HG03439 (cell line): ENCODE measurements at regions not wholly inside any gene's neighbourhood (a gene's known extent, or its start where the extent isn't known, plus 50 kb on each side); places are given as distances from the start of the nearest gene placed in this dataset.

Experiments used
- ATAC-seq: cut with Tn5 transposase; IDR thresholded peaks from one replicate; pipeline ENCODE4 v1.9.1; 2021; ENCODE audit warnings: mild to moderate bottlenecking, moderate library complexity; ENCODE audit not compliant: unreplicated experiment

GRCh38 chr17:79146562-79146961 lies 71.9 kb downstream of the ENGASE start:
- ATAC-seq: no peak

GRCh38 chr17:79145548-79145947 lies 70.9 kb downstream of the ENGASE start:
- ATAC-seq: no peak

DNA sequence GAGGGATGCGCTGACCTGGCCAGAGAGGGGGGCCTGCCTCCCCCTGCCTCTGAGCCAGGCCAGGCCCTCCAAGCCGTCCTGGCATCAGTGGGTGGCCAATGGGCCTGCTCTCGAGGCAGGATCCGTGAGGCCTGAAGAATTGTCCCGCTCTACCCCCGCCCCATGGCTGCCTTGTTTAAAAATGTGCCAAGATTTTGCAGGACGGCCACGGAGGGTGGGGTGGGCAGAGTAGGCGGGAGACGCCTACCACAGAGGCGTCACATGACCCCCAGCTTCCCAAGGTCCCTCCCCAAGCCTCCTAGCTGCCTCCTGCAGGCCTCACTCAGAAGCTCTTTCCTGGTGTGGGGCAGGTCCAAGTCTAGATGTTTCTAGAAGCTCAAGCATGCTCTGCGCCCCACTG lies 69.5 kb downstream of the ENGASE start:
- no peak for ATAC-seq

GRCh38 chr17:79142375-79142774 lies 67.8 kb downstream of the ENGASE start:
- ATAC-seq: no peak

DNA sequence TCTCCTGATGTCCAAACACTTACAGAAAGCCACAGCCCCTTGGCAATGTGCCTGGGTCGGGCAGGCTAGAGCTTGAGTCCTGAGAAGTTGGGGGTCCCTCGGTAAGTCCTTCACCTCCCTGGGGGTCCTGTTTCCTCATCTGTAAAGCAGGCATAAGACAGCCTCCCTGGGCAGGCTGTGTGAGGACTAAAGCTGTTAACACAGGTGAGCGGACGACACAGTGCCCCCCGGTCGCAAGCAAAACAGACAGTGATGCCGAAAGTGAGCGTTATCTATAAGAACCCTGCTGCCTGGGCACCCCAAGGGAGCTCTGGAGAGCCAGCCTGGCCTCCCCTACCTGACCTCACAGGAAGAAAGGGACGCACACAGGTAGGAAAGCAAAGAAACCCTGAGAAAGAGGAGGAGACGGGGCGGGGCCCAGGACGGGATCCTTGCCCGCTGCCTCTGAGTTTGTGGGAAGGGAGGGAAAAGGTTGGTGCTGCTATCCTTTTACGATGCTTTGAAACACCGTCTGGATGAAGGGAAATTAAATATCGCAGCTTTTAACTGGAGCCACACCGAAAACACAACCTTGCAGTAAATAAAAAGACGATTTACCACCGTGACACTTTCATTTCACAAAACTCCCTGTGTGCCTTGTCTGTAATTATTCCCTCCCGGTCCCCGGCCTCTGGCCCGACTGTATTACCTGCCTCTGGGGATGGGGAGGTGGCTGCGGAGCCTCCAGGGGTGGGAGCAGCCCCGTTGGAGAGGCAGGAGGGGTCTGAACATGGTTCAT lies 67.1 kb downstream of the ENGASE start:
- no peak for ATAC-seq

DNA sequence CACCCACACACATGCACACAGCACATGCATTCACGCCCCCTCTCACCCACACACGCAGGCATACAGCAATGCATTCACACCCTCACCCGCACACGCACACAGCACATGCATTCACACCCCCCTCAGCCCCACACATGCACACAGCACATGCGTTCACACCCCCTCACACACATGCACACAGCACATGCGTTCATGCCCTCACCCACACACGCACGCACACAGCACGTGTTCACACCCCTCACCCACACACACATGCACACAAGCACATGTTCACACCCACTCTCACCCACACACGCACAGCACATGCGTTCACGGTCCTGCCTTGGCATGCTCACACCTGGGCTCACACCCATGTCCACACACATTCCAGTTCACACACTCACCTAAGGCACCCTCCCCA lies 64.2 kb downstream of the ENGASE start:
- no peak for ATAC-seq

GRCh38 chr17:79137789-79138165 lies 63.2 kb downstream of the ENGASE start:
- no peak for ATAC-seq

DNA sequence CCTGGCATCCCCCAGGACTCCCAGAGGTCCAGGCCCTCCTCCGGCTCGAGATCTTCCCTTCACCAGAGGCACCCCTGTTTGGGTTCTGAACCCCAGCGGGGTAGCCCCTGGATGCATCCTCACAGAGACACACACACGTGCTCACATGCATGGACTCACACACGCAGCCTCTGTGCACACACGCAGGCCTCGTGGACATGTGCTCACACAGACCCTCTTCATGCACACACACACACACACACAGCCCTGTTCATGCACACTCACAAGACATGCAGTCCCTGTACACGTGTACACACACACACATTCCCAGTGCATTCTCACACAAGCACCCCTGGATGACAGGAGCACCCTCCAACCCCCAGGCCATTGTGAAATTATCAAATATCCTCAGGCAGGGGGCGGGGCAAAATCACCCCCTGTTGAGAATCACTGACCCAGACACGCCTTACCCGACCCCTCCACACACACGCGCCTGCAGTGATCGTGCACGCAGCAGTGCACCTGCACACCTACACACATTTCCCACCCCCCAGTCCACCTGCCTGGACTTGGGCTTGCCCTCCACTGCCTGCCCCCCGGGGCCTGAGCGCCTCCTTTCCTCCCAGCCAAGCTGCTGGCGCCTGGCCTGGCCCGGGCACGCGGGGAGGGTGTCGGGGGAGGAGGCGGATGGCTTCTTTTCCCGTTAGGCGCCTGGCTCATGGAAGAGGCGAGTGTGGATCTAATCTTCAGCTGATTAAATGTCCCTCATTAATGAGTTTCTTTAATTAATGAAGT lies 62.6 kb downstream of the ENGASE start:
- no peak for ATAC-seq

DNA sequence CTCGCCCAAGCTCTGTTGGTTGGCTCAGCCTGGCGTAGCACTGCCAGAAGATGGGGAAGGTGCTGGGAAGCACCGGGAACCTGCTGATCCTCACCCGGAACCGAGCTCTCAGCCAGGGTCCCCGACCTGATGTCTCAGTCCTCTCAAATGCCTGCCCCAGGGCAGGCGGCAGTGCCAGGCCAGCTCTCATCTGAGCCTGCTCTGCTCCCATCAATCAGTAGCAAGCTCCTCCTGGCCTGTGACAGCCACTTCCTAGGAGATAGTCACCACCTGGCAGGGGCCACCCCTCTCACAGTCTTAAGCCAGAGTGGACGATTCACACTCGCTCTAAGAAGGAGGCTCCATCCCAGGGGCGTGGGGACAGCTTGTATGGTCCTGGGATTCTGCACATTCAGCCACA lies 62.0 kb downstream of the ENGASE start:
- no peak for ATAC-seq
